Vagina (tissue), 2 donors: ENCODE measurements at regions not wholly inside any gene's neighbourhood (a gene's known extent, or its start where the extent isn't known, plus 50 kb on each side); places are given as distances from the start of the nearest gene placed in this dataset.

Experiments
- POLR2A ChIP-seq, 2 donors: fragments of 450-650 bp; IDR thresholded peaks; one replicate each; pipeline ENCODE4 v1.6.1; 2017; ENCODE audit warnings: antibody characterized with exemption in 2 of 2, mild to moderate bottlenecking in 2 of 2, moderate library complexity in 2 of 2
- TF ChIP-seq, protein P1 (sequence below), 3 experiments: fragments of 450-650 bp in 2 of 3; fragments of 200-600 bp in 1 of 3; sonication (generic) in 1 of 3; IDR thresholded peaks; one replicate each; pipeline ENCODE4 v1.5.1; 2017 to 2019; ENCODE audit warnings: antibody characterized with exemption in 3 of 3, mild to moderate bottlenecking in 2 of 3, moderate library complexity in 2 of 3

- TF ChIP-seq, protein P1, sequence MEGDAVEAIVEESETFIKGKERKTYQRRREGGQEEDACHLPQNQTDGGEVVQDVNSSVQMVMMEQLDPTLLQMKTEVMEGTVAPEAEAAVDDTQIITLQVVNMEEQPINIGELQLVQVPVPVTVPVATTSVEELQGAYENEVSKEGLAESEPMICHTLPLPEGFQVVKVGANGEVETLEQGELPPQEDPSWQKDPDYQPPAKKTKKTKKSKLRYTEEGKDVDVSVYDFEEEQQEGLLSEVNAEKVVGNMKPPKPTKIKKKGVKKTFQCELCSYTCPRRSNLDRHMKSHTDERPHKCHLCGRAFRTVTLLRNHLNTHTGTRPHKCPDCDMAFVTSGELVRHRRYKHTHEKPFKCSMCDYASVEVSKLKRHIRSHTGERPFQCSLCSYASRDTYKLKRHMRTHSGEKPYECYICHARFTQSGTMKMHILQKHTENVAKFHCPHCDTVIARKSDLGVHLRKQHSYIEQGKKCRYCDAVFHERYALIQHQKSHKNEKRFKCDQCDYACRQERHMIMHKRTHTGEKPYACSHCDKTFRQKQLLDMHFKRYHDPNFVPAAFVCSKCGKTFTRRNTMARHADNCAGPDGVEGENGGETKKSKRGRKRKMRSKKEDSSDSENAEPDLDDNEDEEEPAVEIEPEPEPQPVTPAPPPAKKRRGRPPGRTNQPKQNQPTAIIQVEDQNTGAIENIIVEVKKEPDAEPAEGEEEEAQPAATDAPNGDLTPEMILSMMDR (IDR thresholded peaks at IDR 0.05) = no peak
- TF ChIP-seq POLR2A (IDR thresholded peaks at IDR 0.05) = no peak
Observed at GRCh38 chr6:1190366-1190765, 121.5 kb upstream of the FOXQ1 start.
